ENCODE measurements at regions not wholly inside any gene's neighbourhood (a gene's known extent, or its start where the extent isn't known, plus 50 kb on each side); places are given as distances from the start of the nearest gene placed in this dataset.

DNA sequence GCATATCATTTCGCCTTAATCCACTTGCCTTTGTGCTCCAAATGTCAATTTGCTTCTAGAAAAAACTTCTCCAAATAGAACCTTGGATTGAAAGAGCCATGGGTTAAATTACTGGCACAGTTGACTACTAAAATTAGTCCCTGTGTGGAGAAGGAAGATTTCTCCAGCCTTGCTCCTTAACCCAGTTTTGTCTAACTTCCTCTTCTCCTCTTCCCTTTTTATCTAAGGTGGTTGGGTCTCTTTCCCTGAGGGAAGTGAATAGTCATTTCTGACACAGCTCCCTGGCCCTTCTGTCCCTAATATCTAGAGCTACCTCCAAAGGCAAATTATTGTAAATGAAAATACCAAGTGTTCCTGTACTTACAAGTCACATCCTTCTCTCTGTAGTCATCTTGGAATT, 527.9 kb upstream of the TBL1XR1 start:
- no peak for DNase-seq (ENCODE audit: low spot score)
- TF ChIP-seq, protein P1, sequence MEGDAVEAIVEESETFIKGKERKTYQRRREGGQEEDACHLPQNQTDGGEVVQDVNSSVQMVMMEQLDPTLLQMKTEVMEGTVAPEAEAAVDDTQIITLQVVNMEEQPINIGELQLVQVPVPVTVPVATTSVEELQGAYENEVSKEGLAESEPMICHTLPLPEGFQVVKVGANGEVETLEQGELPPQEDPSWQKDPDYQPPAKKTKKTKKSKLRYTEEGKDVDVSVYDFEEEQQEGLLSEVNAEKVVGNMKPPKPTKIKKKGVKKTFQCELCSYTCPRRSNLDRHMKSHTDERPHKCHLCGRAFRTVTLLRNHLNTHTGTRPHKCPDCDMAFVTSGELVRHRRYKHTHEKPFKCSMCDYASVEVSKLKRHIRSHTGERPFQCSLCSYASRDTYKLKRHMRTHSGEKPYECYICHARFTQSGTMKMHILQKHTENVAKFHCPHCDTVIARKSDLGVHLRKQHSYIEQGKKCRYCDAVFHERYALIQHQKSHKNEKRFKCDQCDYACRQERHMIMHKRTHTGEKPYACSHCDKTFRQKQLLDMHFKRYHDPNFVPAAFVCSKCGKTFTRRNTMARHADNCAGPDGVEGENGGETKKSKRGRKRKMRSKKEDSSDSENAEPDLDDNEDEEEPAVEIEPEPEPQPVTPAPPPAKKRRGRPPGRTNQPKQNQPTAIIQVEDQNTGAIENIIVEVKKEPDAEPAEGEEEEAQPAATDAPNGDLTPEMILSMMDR (IDR thresholded peaks at IDR 0.05): no peak
- no peak for ATAC-seq (ENCODE audit: low FRiP score)

- TF ChIP-seq, protein P1 (IDR thresholded peaks at IDR 0.05): no peak
- no peak for ATAC-seq (ENCODE audit: low FRiP score)
- DNase-seq (ENCODE audit: low spot score): no peak
These were observed 529.5 kb upstream of the TBL1XR1 start for GRCh38 chr3:177726807-177727206.

- peak; percentile 40 for ATAC-seq (ENCODE audit: low FRiP score)
- TF ChIP-seq, protein P1 (IDR thresholded peaks at IDR 0.05): no peak
- no peak for DNase-seq (ENCODE audit: low spot score)
These were observed 532.8 kb upstream of the TBL1XR1 start for GRCh38 chr3:177729956-177730681.

GRCh38 chr3:177730814-177731213, 533.5 kb upstream of the TBL1XR1 start:
- TF ChIP-seq, protein P1 (IDR thresholded peaks at IDR 0.05): no peak
- DNase-seq (ENCODE audit: low spot score): no peak
- ATAC-seq (ENCODE audit: low FRiP score): no peak

- TF ChIP-seq, protein P1 (IDR thresholded peaks at IDR 0.05): no peak
- DNase-seq (ENCODE audit: low spot score) (no peak), ATAC-seq (ENCODE audit: low FRiP score) (peak; percentile 72)
These were observed 534.5 kb upstream of the TBL1XR1 start for GRCh38 chr3:177731644-177732268.

DNA sequence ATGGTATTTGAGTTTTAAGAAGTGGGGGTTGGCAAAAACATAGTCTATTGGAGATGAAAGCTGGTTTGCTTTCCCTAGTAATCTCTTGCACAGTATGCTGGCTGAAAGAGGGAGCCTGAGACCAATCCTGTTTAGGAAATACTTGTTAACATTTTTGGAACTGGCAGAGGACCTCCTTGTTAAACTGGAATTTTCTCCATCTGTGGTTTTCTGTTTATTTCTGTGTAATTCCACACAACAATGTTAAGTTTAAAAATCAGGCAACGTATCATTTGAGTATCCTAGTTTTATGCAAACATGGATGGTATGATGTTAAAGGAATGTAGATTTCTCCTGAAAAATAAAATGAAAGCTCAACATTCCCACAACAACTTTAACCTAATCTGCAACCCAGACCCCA, 536.0 kb upstream of the TBL1XR1 start:
- ATAC-seq (ENCODE audit: low FRiP score): no peak
- no peak for DNase-seq (ENCODE audit: low spot score)
- TF ChIP-seq, protein P1 (IDR thresholded peaks at IDR 0.05): no peak

DNA sequence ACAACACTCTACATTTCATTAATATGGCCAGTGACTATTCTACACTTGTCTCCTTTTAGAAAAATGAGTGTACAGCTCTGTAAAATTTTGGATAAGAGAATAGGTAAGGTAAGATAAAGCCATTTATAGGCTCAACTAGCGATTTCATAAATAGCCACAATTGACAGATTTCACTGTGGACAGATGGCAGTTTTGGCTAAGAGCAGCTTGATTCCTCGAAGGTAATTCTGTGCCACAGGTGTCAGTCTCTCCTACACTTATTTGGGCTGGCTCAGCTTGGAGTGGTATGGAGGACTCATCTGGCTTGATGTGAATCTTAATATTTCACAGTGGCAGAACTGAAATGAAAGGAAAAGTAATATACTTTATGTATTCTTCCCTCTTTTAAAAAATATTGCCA, 536.7 kb upstream of the TBL1XR1 start:
- TF ChIP-seq, protein P1 (IDR thresholded peaks at IDR 0.05): no peak
- ATAC-seq (ENCODE audit: low FRiP score) (no peak), DNase-seq (ENCODE audit: low spot score) (no peak)

All from omental fat pad (tissue), 3 donors.